ENCODE measurements at regions not wholly inside any gene's neighbourhood (a gene's known extent, or its start where the extent isn't known, plus 50 kb on each side); places are given as distances from the start of the nearest gene placed in this dataset.

DNA sequence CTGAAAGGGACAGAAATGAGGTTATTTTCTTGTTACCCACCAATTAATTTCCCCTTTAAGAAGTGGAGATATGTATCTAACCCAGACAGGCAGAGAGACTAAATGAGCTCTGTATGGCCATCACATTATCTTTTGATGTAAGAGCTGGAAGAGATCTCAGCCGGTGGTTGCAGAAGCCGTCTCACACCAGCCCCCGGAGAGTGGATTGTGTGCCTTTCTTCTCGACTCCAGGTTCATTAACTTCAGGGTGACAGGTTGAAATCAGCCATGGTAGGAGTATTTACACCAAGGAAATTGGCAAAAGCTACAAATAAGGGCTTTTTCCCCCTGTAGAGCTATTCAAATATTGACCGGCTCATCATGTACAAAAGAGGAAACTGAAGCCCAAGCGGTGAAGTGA lies 580.3 kb upstream of the CADM1 start:
- no peak for TF ChIP-seq CTCF (IDR thresholded peaks at IDR 0.05)
- TF ChIP-seq ZFX (IDR thresholded peaks at IDR 0.05; ENCODE audit: borderline replicate concordance), result no peak

All from 22Rv1 (cell line).